Keratinocyte (primary cell): ENCODE measurements at regions not wholly inside any gene's neighbourhood (a gene's known extent, or its start where the extent isn't known, plus 50 kb on each side); places are given as distances from the start of the nearest gene placed in this dataset.

Experiments
- DNase-seq: peaks from one replicate; pipeline ENCODE4 v3.0.0-alpha.2; 2011; ENCODE audit warnings: low read depth, missing footprints, low spot score
- FAIRE-seq: peaks from 2 replicates; lab custom pipeline; 2011; peaks lifted over from hg19 to GRCh38; lab: Jason Lieb, UNC
- H2AFZ ChIP-seq: 2 replicates; pipeline ENCODE4 v1.6.0; 2012; ENCODE audit warnings: low read length, control low read depth, inconsistent platforms; ENCODE audit not compliant: control insufficient read depth
- H3K27ac ChIP-seq: 2 replicates; pipeline ENCODE4 v1.5.1; 2011; ENCODE audit warnings: low read length; ENCODE audit not compliant: control insufficient read depth, insufficient read depth
- H3K27me3 ChIP-seq: 3 replicates; pipeline ENCODE4 v1.6.0; 2011; ENCODE audit warnings: low read length; ENCODE audit not compliant: control insufficient read depth, insufficient read depth; ENCODE audit errors: extremely low read depth
- H3K36me3 ChIP-seq, 2 experiments: 2 replicates in 1 of 2; 3 replicates in 1 of 2; pipeline ENCODE4 v1.5.1; 2011; ENCODE audit warnings: low read length in 2 of 2, mild to moderate bottlenecking in 1 of 2; ENCODE audit not compliant: control insufficient read depth in 2 of 2, insufficient read depth in 2 of 2; ENCODE audit errors: extremely low read depth in 1 of 2
- H3K4me1 ChIP-seq: 3 replicates; pipeline ENCODE4 v1.5.1; 2011; ENCODE audit warnings: low read length; ENCODE audit not compliant: control insufficient read depth, insufficient read depth; ENCODE audit errors: extremely low read depth
- H3K4me2 ChIP-seq: 3 replicates; pipeline ENCODE4 v1.6.0; 2011; ENCODE audit warnings: low read depth, low read length; ENCODE audit not compliant: control insufficient read depth, insufficient read depth; ENCODE audit errors: extremely low read depth
- H3K4me3 ChIP-seq, 3 experiments: fragments of 200-600 bp in 1 of 3; sonication (generic) in 1 of 3; 2 replicates in 2 of 3; 3 replicates in 1 of 3; pipeline ENCODE4 v1.5.1; 2011 to 2016; ENCODE audit warnings: low read length in 3 of 3, mild to moderate bottlenecking in 3 of 3, control low read depth in 2 of 3, inconsistent platforms in 1 of 3, low read depth in 1 of 3, mixed read lengths in 1 of 3, mixed run types in 1 of 3, moderate library complexity in 1 of 3; ENCODE audit not compliant: control insufficient read depth in 2 of 3, insufficient read depth in 2 of 3; ENCODE audit errors: extremely low read depth in 1 of 3
- H3K79me2 ChIP-seq: 2 replicates; pipeline ENCODE4 v1.6.0; 2012; ENCODE audit warnings: low read length; ENCODE audit not compliant: control insufficient read depth, insufficient read depth
- H3K9ac ChIP-seq: 3 replicates; pipeline ENCODE4 v1.6.0; 2011; ENCODE audit warnings: low read length; ENCODE audit not compliant: control insufficient read depth, insufficient read depth; ENCODE audit errors: extremely low read depth
- H3K9me1 ChIP-seq: 3 replicates; pipeline ENCODE4 v1.6.0; 2011; ENCODE audit warnings: low read length; ENCODE audit not compliant: control insufficient read depth, insufficient read depth; ENCODE audit errors: extremely low read depth
- H3K9me3 ChIP-seq: 2 replicates; pipeline ENCODE4 v1.5.1; 2012; ENCODE audit warnings: low read depth, low read length; ENCODE audit not compliant: control insufficient read depth
- H4K20me1 ChIP-seq: 3 replicates; pipeline ENCODE4 v1.6.0; 2011; ENCODE audit warnings: low read length; ENCODE audit not compliant: control insufficient read depth, insufficient read depth; ENCODE audit errors: extremely low read depth
- EZH2 ChIP-seq: IDR thresholded peaks from one replicate; pipeline ENCODE4 v1.6.1; 2012; ENCODE audit warnings: inconsistent platforms, mild to moderate bottlenecking, low read length, moderate library complexity
- dilution Hi-C: fragments of 300-500 bp; cut with MboI; formaldehyde crosslinking; loops from one replicate; pipeline ENCODE4 v1.7.0; 2020; ENCODE audit warnings: low sequenced_read_pairs; ENCODE audit not compliant: extremely low pct_ligation_motif_present
- TF ChIP-seq, protein P1 (sequence below), 3 experiments: IDR thresholded peaks in 1 of 3; conservative IDR thresholded peaks in 1 of 3; optimal IDR thresholded peaks in 1 of 3; 2 replicates in 2 of 3; 3 replicates in 1 of 3; pipeline versions ENCODE3 to v1.5.1; 2011; ENCODE audit warnings: low read length in 3 of 3, mild to moderate bottlenecking in 3 of 3, moderate library complexity in 2 of 3, control low read depth in 1 of 3, inconsistent platforms in 1 of 3; ENCODE audit not compliant: insufficient read depth in 2 of 3; ENCODE audit errors: extremely low read depth in 1 of 3

DNA sequence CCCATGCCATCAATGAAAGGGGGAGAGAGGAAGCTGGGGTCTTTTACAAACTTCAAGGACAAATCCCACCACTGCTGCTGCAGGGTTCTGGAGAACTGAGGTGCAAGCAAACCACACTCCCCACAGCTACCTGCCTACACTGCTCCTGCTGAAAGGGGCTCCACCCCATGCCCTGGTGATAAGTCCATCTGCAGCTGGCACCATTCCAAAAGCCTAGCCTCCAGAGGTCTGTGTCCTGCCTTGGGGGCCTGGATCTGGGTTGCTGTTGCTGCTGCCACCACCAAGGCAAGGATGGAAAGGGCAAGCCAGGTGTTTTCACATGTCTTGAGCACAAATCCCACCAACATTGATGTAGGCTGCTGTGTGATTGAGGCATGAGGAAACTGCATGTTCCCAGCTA is 97.4 kb upstream of the UBE2E3 start:
- Histone ChIP-seq H2AFZ (no peak overlapping the region), H3K79me2 (no peaks in the 10 kb centered on the region), H3K4me2 (no peak overlapping the region), H3K4me1 (no peaks in the 10 kb centered on the region), H3K27ac (no peak overlapping the region), H3K9me3 (no peaks in the 10 kb centered on the region), H3K9ac (no peak overlapping the region), H3K36me3 (no peaks in the 10 kb centered on the region), H3K4me3 (no peak overlapping the region), H3K27me3 (no peaks in the 10 kb centered on the region), H4K20me1 (no peaks in the 10 kb centered on the region), H3K9me1 (no peaks in the 10 kb centered on the region)
- TF ChIP-seq EZH2: no peak
- TF ChIP-seq, protein P1, sequence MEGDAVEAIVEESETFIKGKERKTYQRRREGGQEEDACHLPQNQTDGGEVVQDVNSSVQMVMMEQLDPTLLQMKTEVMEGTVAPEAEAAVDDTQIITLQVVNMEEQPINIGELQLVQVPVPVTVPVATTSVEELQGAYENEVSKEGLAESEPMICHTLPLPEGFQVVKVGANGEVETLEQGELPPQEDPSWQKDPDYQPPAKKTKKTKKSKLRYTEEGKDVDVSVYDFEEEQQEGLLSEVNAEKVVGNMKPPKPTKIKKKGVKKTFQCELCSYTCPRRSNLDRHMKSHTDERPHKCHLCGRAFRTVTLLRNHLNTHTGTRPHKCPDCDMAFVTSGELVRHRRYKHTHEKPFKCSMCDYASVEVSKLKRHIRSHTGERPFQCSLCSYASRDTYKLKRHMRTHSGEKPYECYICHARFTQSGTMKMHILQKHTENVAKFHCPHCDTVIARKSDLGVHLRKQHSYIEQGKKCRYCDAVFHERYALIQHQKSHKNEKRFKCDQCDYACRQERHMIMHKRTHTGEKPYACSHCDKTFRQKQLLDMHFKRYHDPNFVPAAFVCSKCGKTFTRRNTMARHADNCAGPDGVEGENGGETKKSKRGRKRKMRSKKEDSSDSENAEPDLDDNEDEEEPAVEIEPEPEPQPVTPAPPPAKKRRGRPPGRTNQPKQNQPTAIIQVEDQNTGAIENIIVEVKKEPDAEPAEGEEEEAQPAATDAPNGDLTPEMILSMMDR (optimal IDR thresholded peaks at IDR 0.05 in 1 of 3, IDR thresholded peaks at IDR 0.05 in 1 of 3, conservative IDR thresholded peaks at IDR 0.05 in 1 of 3; ENCODE audit: extremely low read depth in 1 of 3, insufficient read depth in 2 of 3, low read length in 3 of 3): no peak
- dilution Hi-C loops: no loop called here
- FAIRE-seq: no peak
- DNase-seq: no peak

DNA sequence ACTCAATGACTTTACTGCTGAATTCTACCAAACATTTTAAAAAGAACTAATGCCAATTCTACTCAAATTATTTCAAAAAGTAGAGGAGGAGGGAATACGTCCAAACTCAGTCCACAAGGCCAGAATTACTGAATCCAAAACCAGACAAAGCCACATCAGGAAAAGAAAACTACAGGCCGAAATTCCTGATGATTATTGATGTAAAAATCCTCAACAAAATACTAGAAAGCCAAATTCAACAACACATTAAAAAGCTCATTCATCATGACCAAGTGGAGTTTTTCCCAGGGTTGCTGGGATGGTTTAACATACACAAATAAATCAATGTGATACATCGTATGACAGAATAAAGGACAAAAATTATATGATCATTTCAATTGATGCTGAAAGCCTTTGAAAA is 103.9 kb upstream of the UBE2E3 start:
- Histone ChIP-seq H3K79me2 (no peaks in the 10 kb centered on the region), H3K4me1 (no peaks in the 10 kb centered on the region), H3K27me3 (no peaks in the 10 kb centered on the region), H3K4me2 (no peak overlapping the region), H3K9ac (no peak overlapping the region), H3K36me3 (no peaks in the 10 kb centered on the region), H3K27ac (no peak overlapping the region), H4K20me1 (no peaks in the 10 kb centered on the region), H2AFZ (no peak overlapping the region), H3K9me1 (no peaks in the 10 kb centered on the region), H3K9me3 (no peaks in the 10 kb centered on the region), H3K4me3 (no peak overlapping the region)
- TF ChIP-seq EZH2: no peak
- TF ChIP-seq, protein P1 (optimal IDR thresholded peaks at IDR 0.05 in 1 of 3, IDR thresholded peaks at IDR 0.05 in 1 of 3, conservative IDR thresholded peaks at IDR 0.05 in 1 of 3; ENCODE audit: extremely low read depth in 1 of 3, insufficient read depth in 2 of 3, low read length in 3 of 3): no peak
- no peak for FAIRE-seq
- DNase-seq: no peak
- dilution Hi-C loops: no loop called here
